Transverse colon (tissue), 4 donors: ENCODE measurements at regions not wholly inside any gene's neighbourhood (a gene's known extent, or its start where the extent isn't known, plus 50 kb on each side); places are given as distances from the start of the nearest gene placed in this dataset.

Experiments
- POLR2A ChIP-seq: fragments of 450-650 bp; IDR thresholded peaks from one replicate; pipeline ENCODE4 v1.6.1; 2016; ENCODE audit warnings: antibody characterized with exemption, mild to moderate bottlenecking, moderate library complexity
- POLR2AphosphoS5 ChIP-seq, 3 donors: sonication (generic); formaldehyde crosslinking; IDR thresholded peaks; one replicate each; pipeline ENCODE4 v1.6.1; 2016; ENCODE audit warnings: antibody characterized with exemption in 3 of 3
- TF ChIP-seq, protein P1 (sequence below), 5 experiments: fragments of 200-600 bp in 3 of 5; fragments of 450-650 bp in 2 of 5; sonication (generic) in 3 of 5; IDR thresholded peaks; 1 replicate in 2 of 5; 2 replicates in 3 of 5; pipeline ENCODE4 v1.5.1; 2016 to 2017; ENCODE audit warnings: antibody characterized with exemption in 5 of 5, inconsistent platforms in 3 of 5, mild to moderate bottlenecking in 2 of 5, moderate library complexity in 1 of 5

DNA sequence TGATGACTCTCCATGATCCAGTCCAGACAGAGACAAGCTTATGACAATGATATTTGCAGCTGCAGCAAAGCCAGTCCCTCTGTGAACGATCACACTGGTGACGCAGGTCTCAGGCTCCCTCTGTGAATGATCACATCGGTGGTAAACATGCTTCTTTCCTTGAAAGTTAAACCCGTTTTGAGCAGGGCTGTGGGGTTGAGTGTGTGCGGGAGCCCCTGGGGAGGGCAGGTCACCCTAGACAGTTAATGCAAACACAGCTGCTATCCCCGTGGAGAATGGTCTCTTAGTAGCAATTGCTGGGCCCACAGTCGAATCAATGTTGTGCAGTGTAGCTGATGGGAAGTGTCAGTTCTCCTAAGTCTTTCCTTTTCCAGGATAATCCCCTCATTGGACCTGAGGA lies 71.0 kb upstream of the KIRREL3 start:
- TF ChIP-seq, protein P1, sequence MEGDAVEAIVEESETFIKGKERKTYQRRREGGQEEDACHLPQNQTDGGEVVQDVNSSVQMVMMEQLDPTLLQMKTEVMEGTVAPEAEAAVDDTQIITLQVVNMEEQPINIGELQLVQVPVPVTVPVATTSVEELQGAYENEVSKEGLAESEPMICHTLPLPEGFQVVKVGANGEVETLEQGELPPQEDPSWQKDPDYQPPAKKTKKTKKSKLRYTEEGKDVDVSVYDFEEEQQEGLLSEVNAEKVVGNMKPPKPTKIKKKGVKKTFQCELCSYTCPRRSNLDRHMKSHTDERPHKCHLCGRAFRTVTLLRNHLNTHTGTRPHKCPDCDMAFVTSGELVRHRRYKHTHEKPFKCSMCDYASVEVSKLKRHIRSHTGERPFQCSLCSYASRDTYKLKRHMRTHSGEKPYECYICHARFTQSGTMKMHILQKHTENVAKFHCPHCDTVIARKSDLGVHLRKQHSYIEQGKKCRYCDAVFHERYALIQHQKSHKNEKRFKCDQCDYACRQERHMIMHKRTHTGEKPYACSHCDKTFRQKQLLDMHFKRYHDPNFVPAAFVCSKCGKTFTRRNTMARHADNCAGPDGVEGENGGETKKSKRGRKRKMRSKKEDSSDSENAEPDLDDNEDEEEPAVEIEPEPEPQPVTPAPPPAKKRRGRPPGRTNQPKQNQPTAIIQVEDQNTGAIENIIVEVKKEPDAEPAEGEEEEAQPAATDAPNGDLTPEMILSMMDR (IDR thresholded peaks at IDR 0.05) = no peak
- TF ChIP-seq POLR2AphosphoS5 (IDR thresholded peaks at IDR 0.05) (no peak), POLR2A (no peak)
